ENCODE measurements at regions not wholly inside any gene's neighbourhood (a gene's known extent, or its start where the extent isn't known, plus 50 kb on each side); places are given as distances from the start of the nearest gene placed in this dataset.

- TF ChIP-seq CTCF (conservative IDR thresholded peaks at IDR 0.05) (no peak), EZH2 (IDR thresholded peaks at IDR 0.05; ENCODE audit: low read depth) (no peak)
These were observed 223.0 kb upstream of the SATB1 start for GRCh38 chr3:18648159-18648558.
